IPS-18a (cell line): ENCODE measurements at regions not wholly inside any gene's neighbourhood (a gene's known extent, or its start where the extent isn't known, plus 50 kb on each side); places are given as distances from the start of the nearest gene placed in this dataset.

ENCODE experiments used
- H3K27ac ChIP-seq: one replicate; pipeline ENCODE4 v1.5.1; 2013; ENCODE audit warnings: low read length
- H3K27me3 ChIP-seq: one replicate; pipeline ENCODE4 v1.6.1; 2013; ENCODE audit warnings: mild to moderate bottlenecking, low read length; ENCODE audit not compliant: control insufficient read depth, insufficient read depth
- H3K36me3 ChIP-seq: one replicate; pipeline ENCODE4 v1.6.1; 2013; ENCODE audit warnings: low read depth, low read length; ENCODE audit not compliant: control insufficient read depth
- H3K4me1 ChIP-seq: one replicate; pipeline ENCODE4 v1.6.1; 2013; ENCODE audit warnings: low read depth, low read length; ENCODE audit not compliant: control insufficient read depth
- H3K4me3 ChIP-seq: one replicate; pipeline ENCODE4 v1.5.1; 2013; ENCODE audit warnings: low read length
- H3K9ac ChIP-seq: one replicate; pipeline ENCODE4 v1.6.1; 2013; ENCODE audit warnings: mild to moderate bottlenecking, low read length, moderate library complexity
- H3K9me3 ChIP-seq: one replicate; pipeline ENCODE4 v1.6.1; 2013; ENCODE audit warnings: low read depth, low read length; ENCODE audit not compliant: control insufficient read depth

DNA sequence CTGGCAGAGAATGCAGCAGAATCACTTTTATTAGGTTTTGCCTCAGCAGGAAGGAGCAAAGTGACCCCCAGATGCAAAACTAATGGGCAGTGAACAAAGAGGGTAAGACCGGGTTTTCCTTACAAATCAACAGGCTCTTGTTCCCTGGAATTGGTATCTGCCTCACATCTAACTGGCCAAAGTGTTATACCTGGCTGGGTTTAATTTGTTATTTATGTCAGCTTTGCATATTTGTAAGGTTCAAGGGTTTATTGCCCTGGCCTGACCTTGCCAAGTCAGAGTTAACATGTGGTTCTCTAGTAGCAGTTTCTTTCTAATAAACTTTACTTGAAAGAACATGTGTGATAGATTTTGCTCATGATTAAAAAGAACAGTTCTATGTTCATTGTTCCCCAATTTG, 431.7 kb upstream of the NR2F2 start:
- Histone ChIP-seq H3K36me3 (no peaks in the 10 kb centered on the region), H3K9ac (no peak overlapping the region), H3K4me3 (no peak overlapping the region), H3K4me1 (no peaks in the 10 kb centered on the region), H3K27ac (no peak overlapping the region), H3K9me3 (no peaks in the 10 kb centered on the region), H3K27me3 (no peaks in the 10 kb centered on the region)

GRCh38 chr15:95901271-95901670, 429.2 kb upstream of the NR2F2 start:
- no peak overlapping the region for H3K27ac ChIP-seq
- H3K9ac ChIP-seq = no peak overlapping the region
- H3K36me3 ChIP-seq = no peaks in the 10 kb centered on the region
- H3K4me1 ChIP-seq = no peaks in the 10 kb centered on the region
- H3K9me3 ChIP-seq = no peaks in the 10 kb centered on the region
- no peaks in the 10 kb centered on the region for H3K27me3 ChIP-seq
- H3K4me3 ChIP-seq = no peak overlapping the region

- H3K4me1 ChIP-seq = no peaks in the 10 kb centered on the region
- peaks cover 12% of the 10 kb centered on the region for H3K27me3 ChIP-seq
- H3K9me3 ChIP-seq = no peaks in the 10 kb centered on the region
- no peak overlapping the region for H3K4me3 ChIP-seq
- H3K27ac ChIP-seq = no peak overlapping the region
- H3K9ac ChIP-seq = no peak overlapping the region
- H3K36me3 ChIP-seq = no peaks in the 10 kb centered on the region
Observed at GRCh38 chr15:95902606-95903005, 427.9 kb upstream of the NR2F2 start.

GRCh38 chr15:95903352-95903751, 427.1 kb upstream of the NR2F2 start:
- no peak overlapping the region for H3K27ac ChIP-seq
- no peaks in the 10 kb centered on the region for H3K9me3 ChIP-seq
- no peak overlapping the region for H3K4me3 ChIP-seq
- no peaks in the 10 kb centered on the region for H3K36me3 ChIP-seq
- peaks cover 19% of the 10 kb centered on the region for H3K27me3 ChIP-seq
- no peak overlapping the region for H3K9ac ChIP-seq
- H3K4me1 ChIP-seq = no peaks in the 10 kb centered on the region

DNA sequence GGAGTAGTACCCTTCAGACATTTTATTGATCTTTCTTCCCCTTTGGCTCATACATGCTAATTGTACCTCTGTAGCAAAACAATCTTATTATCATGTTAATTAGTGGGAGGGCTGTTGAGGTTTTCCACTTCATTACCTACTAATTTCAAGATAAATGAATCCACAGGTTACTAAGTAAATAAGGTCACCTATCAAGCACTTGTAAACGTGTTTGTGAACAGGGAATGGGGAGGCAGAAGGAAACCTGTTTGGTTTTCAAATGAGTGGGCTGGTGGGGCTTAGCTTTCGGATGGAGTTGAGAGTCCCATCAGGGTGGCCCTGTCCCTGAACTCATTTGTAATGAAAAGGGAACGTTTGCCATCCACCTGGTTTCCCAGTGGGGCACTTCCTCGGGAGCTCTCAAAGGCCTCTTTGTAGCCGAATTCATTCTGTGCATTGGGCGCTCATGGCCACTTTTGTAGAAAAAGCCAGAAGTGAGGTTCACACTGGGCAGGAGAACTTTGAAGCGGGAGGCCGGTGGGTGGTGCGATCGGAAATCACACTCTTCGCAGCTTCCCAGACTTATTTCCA, 419.8 kb upstream of the NR2F2 start:
- peak overlapping the region; percentile 29 for H3K4me3 ChIP-seq
- H3K4me1 ChIP-seq = peaks cover 47% of the 10 kb centered on the region
- peak overlapping the region; percentile 26 for H3K9ac ChIP-seq
- peaks cover 72% of the 10 kb centered on the region for H3K27me3 ChIP-seq
- no peak overlapping the region for H3K27ac ChIP-seq
- H3K36me3 ChIP-seq = no peaks in the 10 kb centered on the region
- no peaks in the 10 kb centered on the region for H3K9me3 ChIP-seq

GRCh38 chr15:95911570-95912279, 418.8 kb upstream of the NR2F2 start:
- Histone ChIP-seq H3K27me3 (peaks cover 69% of the 10 kb centered on the region), H3K9me3 (no peaks in the 10 kb centered on the region), H3K36me3 (no peaks in the 10 kb centered on the region), H3K4me1 (peaks cover 47% of the 10 kb centered on the region), H3K27ac (no peak overlapping the region), H3K4me3 (peak overlapping the region; percentile 29), H3K9ac (peak overlapping the region; percentile 26)

- Histone ChIP-seq H3K27me3 (peaks cover 64% of the 10 kb centered on the region), H3K9me3 (no peaks in the 10 kb centered on the region), H3K36me3 (no peaks in the 10 kb centered on the region), H3K4me3 (peak overlapping the region; percentile 29), H3K9ac (no peak overlapping the region), H3K4me1 (peaks cover 47% of the 10 kb centered on the region), H3K27ac (no peak overlapping the region)
Observed at GRCh38 chr15:95912280-95912625, 418.2 kb upstream of the NR2F2 start.

- Histone ChIP-seq H3K9ac (no peak overlapping the region), H3K27me3 (peaks cover 59% of the 10 kb centered on the region), H3K36me3 (no peaks in the 10 kb centered on the region), H3K9me3 (no peaks in the 10 kb centered on the region), H3K27ac (no peak overlapping the region), H3K4me3 (no peak overlapping the region), H3K4me1 (peaks cover 47% of the 10 kb centered on the region)
Observed at GRCh38 chr15:95912728-95913127, 417.8 kb upstream of the NR2F2 start.

GRCh38 chr15:95916568-95916967, 413.9 kb upstream of the NR2F2 start:
- no peak overlapping the region for H3K9ac ChIP-seq
- peaks cover 29% of the 10 kb centered on the region for H3K27me3 ChIP-seq
- no peak overlapping the region for H3K27ac ChIP-seq
- no peaks in the 10 kb centered on the region for H3K9me3 ChIP-seq
- peaks cover 17% of the 10 kb centered on the region for H3K4me1 ChIP-seq
- H3K4me3 ChIP-seq = no peak overlapping the region
- no peaks in the 10 kb centered on the region for H3K36me3 ChIP-seq

- Histone ChIP-seq H3K27ac (no peak overlapping the region), H3K36me3 (no peaks in the 10 kb centered on the region), H3K9ac (no peak overlapping the region), H3K9me3 (no peaks in the 10 kb centered on the region), H3K27me3 (peaks cover 9% of the 10 kb centered on the region), H3K4me3 (no peak overlapping the region), H3K4me1 (peaks cover 2% of the 10 kb centered on the region)
Observed at GRCh38 chr15:95918525-95918924, 412.0 kb upstream of the NR2F2 start.

DNA sequence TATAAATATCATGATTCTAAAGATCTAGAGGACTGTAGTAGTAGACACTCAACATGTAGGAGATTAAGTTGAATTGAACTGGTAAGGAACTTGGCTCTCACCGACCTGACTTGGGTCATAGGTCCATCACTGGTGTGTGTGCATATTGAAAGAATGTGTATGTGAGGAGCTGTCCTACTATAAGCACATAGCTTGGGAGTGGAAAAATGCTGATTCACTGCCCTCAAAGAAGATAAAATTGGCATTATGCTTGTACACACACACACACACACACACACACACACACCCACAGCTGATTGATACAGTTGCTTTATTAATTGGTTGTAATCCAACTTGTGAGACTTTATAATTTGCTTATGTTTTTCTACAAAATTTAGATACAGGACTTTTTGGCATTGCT, 411.0 kb upstream of the NR2F2 start:
- no peak overlapping the region for H3K27ac ChIP-seq

DNA sequence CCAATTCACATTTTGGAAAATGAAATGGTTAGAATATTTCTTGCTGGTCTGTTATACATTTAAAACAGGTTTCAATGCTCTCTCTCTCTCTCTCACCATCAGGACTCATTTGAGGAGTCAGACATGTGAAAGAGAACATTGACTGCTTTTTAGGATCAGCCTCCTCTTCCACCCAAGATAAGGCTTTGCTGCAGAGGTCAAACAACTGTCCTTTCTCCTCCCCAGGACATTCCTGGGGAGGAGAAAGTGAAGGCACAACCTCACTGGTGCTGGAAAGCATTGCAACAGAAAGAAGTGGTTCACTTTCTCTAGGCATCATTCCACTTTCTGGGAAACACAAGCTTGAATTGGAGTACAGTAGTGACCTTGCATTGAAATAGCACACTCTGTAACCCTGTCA, 409.1 kb upstream of the NR2F2 start:
- no peaks in the 10 kb centered on the region for H3K27me3 ChIP-seq
- H3K9ac ChIP-seq = no peak overlapping the region
- H3K4me3 ChIP-seq = no peak overlapping the region
- no peaks in the 10 kb centered on the region for H3K4me1 ChIP-seq
- no peak overlapping the region for H3K27ac ChIP-seq
- H3K9me3 ChIP-seq = no peaks in the 10 kb centered on the region
- H3K36me3 ChIP-seq = no peaks in the 10 kb centered on the region

More for the DNA sequence above, 411.0 kb upstream of the NR2F2 start:
- Histone ChIP-seq H3K27me3 (no peaks in the 10 kb centered on the region), H3K9ac (no peak overlapping the region), H3K9me3 (no peaks in the 10 kb centered on the region), H3K36me3 (no peaks in the 10 kb centered on the region), H3K4me1 (no peaks in the 10 kb centered on the region), H3K4me3 (no peak overlapping the region)
